Heart left ventricle (tissue), 13 donors: ENCODE measurements at regions not wholly inside any gene's neighbourhood (a gene's known extent, or its start where the extent isn't known, plus 50 kb on each side); places are given as distances from the start of the nearest gene placed in this dataset.

ENCODE experiments used
- CTCF ChIP-seq, 12 donors: fragments of 200-600 bp; sonication (generic) in 4 of 12; IDR thresholded peaks; one replicate each; pipeline versions ENCODE4 v1.5.0 to v1.8.0; 2018 to 2022; ENCODE audit warnings: antibody characterized with exemption in 12 of 12, mild to moderate bottlenecking in 5 of 12
- POLR2A ChIP-seq, 2 donors: fragments of 450-650 bp; IDR thresholded peaks; one replicate each; pipeline ENCODE4 v1.6.1; 2017; ENCODE audit warnings: antibody characterized with exemption in 2 of 2, mild to moderate bottlenecking in 2 of 2, moderate library complexity in 2 of 2
- donor health status: ischemic (EF 13 %, LVEDD 7.1; RV severe dilation, severe dysfunction).
- donor health status: DM: no; HTN: yes; CAD: no.
- donor health status: DM: no; HTN: no; CAD: no.
- donor health status: ischemic (EF 25% LVEDD 6.9; RV normal size, moderate dysfunction).
- donor health status: ischemic (EF 25% LVEDD 5.7; RV mildly dilated, moderate dysfunction).
- donor health status: ischemic (EF 35%, LVEDD 5.7; RV mildly dilated, moderate dysfunction).
- donor health status: nonischemic (EF 11% LVEDD 7.7; RV severe dilation, severe dysfunction).
- donor health status: DM: yes; HTN: yes; CAD: no.
- donor health status: PGD.
- donor health status: ischemic (EF 29% LVEDD 5.4; RV normal size, mild dysfunction).
- donor health status: nonischemic (EF 23%, LVEDD 6.1; RV moderate dilation, normal function).

- no peak for TF ChIP-seq CTCF (IDR thresholded peaks at IDR 0.05)
- no peak for TF ChIP-seq POLR2A (IDR thresholded peaks at IDR 0.05)
Measured at GRCh38 chr3:159139326-159139725, 337.5 kb downstream of the MFSD1 start.
